ENCODE measurements at regions not wholly inside any gene's neighbourhood (a gene's known extent, or its start where the extent isn't known, plus 50 kb on each side); places are given as distances from the start of the nearest gene placed in this dataset.

DNA sequence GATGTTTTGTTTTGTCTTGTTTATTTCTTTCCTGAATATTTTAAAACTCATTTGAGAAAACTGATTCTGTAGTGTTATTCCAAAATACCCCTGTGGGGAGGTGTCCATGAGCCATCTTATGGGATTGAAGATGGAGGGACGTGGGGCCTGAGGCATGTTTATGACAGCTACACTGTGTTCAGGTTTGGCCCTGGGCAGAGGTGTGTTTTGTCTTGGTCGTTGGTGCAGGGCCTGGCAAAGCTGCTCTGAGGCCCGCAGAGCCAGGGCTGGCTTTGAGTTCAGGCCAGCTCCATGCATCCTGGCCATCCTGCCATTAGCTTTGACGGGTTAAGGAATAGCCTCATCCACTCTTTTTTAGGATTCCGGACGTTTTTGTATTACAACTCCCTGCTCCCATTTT lies 68.9 kb downstream of the TMEM18 start:
- H3K4me3 ChIP-seq: no peak overlapping the region
- H3K4me1 ChIP-seq: no peaks in the 10 kb centered on the region
- no peaks in the 10 kb centered on the region for H3K36me3 ChIP-seq (ENCODE audit: insufficient read depth in 1 of 2, low read depth in 1 of 2)
- no peaks in the 10 kb centered on the region for H3K9me3 ChIP-seq
- WGBS, 3 donors: 57 to 67% (median 63%) methylated on average over 6 of the region's 6 CpGs
- peaks cover 0 to 7% (median 0%) of the 10 kb centered on the region in 3 donors for H3K27me3 ChIP-seq (ENCODE audit: insufficient read depth in 3 of 3, low read length in 2 of 3)
- no peak for ATAC-seq
- intact Hi-C loops (cut with DNase I): no loop called here
- no peak for DNase-seq
- no peak overlapping the region for H3K27ac ChIP-seq
- TF ChIP-seq, protein P1, sequence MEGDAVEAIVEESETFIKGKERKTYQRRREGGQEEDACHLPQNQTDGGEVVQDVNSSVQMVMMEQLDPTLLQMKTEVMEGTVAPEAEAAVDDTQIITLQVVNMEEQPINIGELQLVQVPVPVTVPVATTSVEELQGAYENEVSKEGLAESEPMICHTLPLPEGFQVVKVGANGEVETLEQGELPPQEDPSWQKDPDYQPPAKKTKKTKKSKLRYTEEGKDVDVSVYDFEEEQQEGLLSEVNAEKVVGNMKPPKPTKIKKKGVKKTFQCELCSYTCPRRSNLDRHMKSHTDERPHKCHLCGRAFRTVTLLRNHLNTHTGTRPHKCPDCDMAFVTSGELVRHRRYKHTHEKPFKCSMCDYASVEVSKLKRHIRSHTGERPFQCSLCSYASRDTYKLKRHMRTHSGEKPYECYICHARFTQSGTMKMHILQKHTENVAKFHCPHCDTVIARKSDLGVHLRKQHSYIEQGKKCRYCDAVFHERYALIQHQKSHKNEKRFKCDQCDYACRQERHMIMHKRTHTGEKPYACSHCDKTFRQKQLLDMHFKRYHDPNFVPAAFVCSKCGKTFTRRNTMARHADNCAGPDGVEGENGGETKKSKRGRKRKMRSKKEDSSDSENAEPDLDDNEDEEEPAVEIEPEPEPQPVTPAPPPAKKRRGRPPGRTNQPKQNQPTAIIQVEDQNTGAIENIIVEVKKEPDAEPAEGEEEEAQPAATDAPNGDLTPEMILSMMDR (IDR thresholded peaks at IDR 0.05): no peak

DNA sequence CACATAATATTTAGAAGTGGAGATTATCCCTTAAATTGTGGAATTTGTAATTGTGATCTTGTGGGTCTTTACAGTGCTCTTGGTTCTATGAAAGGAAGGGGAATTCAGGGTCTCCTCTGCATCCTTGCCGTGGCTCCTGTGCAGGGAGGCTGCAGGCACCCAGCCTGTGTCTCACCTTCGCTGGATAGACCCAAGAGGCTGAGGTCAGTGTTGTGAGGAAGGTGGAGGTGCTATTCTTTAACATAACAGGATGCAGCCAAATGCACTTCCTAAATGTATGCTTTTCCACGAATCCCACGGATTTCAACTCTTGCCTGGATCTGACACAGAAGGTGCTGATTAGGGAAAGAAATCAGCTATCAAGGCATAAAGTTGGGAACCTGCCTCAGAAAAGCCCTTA lies 69.5 kb downstream of the TMEM18 start:
- DNase-seq (no peak), ATAC-seq (no peak)
- H3K27me3 ChIP-seq (ENCODE audit: insufficient read depth in 3 of 3, low read length in 2 of 3): peaks cover 0 to 7% (median 0%) of the 10 kb centered on the region in 3 donors
- H3K9me3 ChIP-seq: no peaks in the 10 kb centered on the region
- WGBS, 3 donors: 68 to 73% (median 69%) methylated on average over 4 of the region's 4 CpGs
- no peaks in the 10 kb centered on the region for H3K36me3 ChIP-seq (ENCODE audit: insufficient read depth in 1 of 2, low read depth in 1 of 2)
- H3K27ac ChIP-seq: no peak overlapping the region
- H3K4me1 ChIP-seq: no peaks in the 10 kb centered on the region
- H3K4me3 ChIP-seq: no peak overlapping the region
- TF ChIP-seq, protein P1 (IDR thresholded peaks at IDR 0.05): no peak
- intact Hi-C loops (cut with DNase I): no loop called here

DNA sequence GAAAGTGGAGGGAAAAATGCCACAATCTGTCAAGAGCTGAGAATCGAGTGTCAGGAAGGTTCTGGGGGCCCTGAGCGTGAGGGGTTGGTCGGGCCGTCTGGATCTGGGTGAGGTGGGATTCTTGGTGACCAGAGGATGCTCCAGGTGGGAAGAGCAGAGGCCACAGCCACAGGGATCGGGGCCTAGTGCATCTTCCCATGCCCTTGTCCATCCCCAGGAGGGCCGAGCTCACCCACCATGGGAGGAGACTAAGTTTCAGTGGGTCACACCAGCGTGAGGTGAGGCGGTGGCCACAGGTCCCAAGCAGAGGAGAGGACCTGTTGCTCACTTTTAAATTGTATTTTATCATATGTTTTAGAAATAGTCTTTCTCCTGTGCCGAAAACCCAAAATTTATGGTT lies 70.0 kb downstream of the TMEM18 start:
- TF ChIP-seq, protein P1 (IDR thresholded peaks at IDR 0.05): no peak
- ATAC-seq (no peak), DNase-seq (no peak)
- no peaks in the 10 kb centered on the region for H3K36me3 ChIP-seq (ENCODE audit: insufficient read depth in 1 of 2, low read depth in 1 of 2)
- no peak overlapping the region for H3K4me3 ChIP-seq
- no peaks in the 10 kb centered on the region for H3K9me3 ChIP-seq
- peaks cover 0 to 7% (median 0%) of the 10 kb centered on the region in 3 donors for H3K27me3 ChIP-seq (ENCODE audit: insufficient read depth in 3 of 3, low read length in 2 of 3)
- H3K4me1 ChIP-seq: no peaks in the 10 kb centered on the region
- H3K27ac ChIP-seq: no peak overlapping the region
- intact Hi-C loops (cut with DNase I): no loop called here
- 74 to 88% (median 78%) methylated on average over 9 of the region's 9 CpGs for WGBS, 3 donors

DNA sequence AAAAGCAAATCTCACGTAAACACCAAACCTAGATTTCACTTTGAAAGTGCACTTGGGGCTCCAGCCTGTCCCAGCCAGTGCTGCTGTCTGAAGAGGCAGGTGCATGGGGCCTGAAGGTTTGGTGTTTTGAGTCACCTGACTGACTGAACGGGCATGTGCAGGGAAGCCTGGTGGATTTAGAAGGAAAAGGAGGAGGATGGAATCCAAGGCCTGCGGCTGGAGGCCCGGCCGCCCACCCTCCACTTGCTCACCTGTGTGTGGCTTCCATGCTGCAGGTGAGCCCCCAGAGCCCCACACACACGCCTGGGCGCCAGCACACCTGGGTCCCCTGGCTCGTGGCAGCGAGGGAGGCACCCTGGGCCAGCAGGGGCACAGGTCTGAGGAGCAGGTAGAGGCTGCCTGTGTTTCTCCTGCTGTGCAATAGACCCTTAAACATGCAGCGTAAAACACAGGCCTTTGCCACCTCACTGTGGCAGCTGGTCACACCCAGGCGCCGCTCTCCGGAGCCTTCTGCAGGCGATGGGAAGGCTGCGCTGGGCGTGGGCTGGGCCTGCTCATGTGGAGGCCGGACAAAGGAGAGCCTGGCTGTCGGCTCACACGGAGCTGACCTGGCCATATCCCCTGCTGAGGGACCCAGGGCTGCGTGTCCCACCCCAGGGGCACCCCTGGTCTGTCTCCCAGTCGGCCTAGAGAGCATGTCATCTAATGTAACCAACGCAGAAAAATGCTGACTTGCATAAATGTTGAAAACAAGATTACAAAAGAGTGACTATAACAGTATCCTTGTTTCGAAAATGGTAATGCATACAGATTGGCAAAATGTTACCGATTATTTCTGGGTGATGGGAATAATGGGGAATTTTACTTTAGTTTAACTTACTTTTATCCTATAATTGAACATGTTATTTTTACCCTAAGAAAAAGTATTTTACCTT lies 71.3 kb downstream of the TMEM18 start:
- H3K4me1 ChIP-seq: no peaks in the 10 kb centered on the region
- DNase-seq (no peak), ATAC-seq (no peak)
- TF ChIP-seq, protein P1 (IDR thresholded peaks at IDR 0.05): no peak
- no peak overlapping the region for H3K4me3 ChIP-seq
- no peaks in the 10 kb centered on the region for H3K36me3 ChIP-seq (ENCODE audit: insufficient read depth in 1 of 2, low read depth in 1 of 2)
- intact Hi-C loops (cut with DNase I): no loop called here
- H3K9me3 ChIP-seq: no peaks in the 10 kb centered on the region
- 81 to 83% (median 82%) methylated on average over 24 of the region's 24 CpGs for WGBS, 3 donors
- H3K27me3 ChIP-seq (ENCODE audit: insufficient read depth in 3 of 3, low read length in 2 of 3): peaks cover 0 to 7% (median 0%) of the 10 kb centered on the region in 3 donors
- H3K27ac ChIP-seq: no peak overlapping the region
